Spleen (tissue), 11 donors: ENCODE measurements at regions not wholly inside any gene's neighbourhood (a gene's known extent, or its start where the extent isn't known, plus 50 kb on each side); places are given as distances from the start of the nearest gene placed in this dataset.
A peak's percentile ranks its signal among the peaks of the same experiment; 100 is the strongest.

ENCODE experiments used
- DNase-seq: peaks from one replicate; pipeline ENCODE4 v3.0.0-alpha.2; 2020
- H3K27ac ChIP-seq, 8 donors: fragments of 200-600 bp; sonication (generic) in 7 of 8; 1 replicate in 4 of 8; 2 replicates in 4 of 8; pipeline versions ENCODE4 v1.5.0 to v1.8.0; 2016 to 2021; ENCODE audit warnings: inconsistent platforms in 4 of 8, mild to moderate bottlenecking in 4 of 8, moderate library complexity in 1 of 8
- H3K27me3 ChIP-seq, 7 donors: fragments of 200-600 bp; sonication (generic) in 6 of 7; replicated peaks in 1 of 7; 1 replicate in 4 of 7; 2 replicates in 3 of 7; pipeline versions ENCODE4 v1.5.0 to v1.8.0; 2016 to 2021; ENCODE audit warnings: inconsistent platforms in 3 of 7, mild to moderate bottlenecking in 1 of 7
- H3K36me3 ChIP-seq, 6 donors: fragments of 200-600 bp; sonication (generic) in 5 of 6; 1 replicate in 4 of 6; 2 replicates in 2 of 6; pipeline versions ENCODE4 v1.5.0 to v1.8.0; 2016 to 2021; ENCODE audit warnings: inconsistent platforms in 2 of 6
- H3K4me1 ChIP-seq, 6 donors: fragments of 200-600 bp; sonication (generic) in 5 of 6; 1 replicate in 3 of 6; 2 replicates in 3 of 6; pipeline versions ENCODE4 v1.5.0 to v1.8.0; 2016 to 2021; ENCODE audit warnings: inconsistent platforms in 3 of 6
- H3K4me3 ChIP-seq, 8 donors: fragments of 200-600 bp; sonication (generic) in 7 of 8; 1 replicate in 4 of 8; 2 replicates in 4 of 8; pipeline versions ENCODE4 v1.5.0 to v1.8.0; 2016 to 2021; ENCODE audit warnings: inconsistent platforms in 4 of 8, mild to moderate bottlenecking in 4 of 8, moderate library complexity in 2 of 8
- H3K9me3 ChIP-seq, 8 donors: fragments of 200-600 bp; sonication (generic) in 7 of 8; 1 replicate in 4 of 8; 2 replicates in 4 of 8; pipeline versions ENCODE4 v1.5.0 to v1.8.0; 2016 to 2021; ENCODE audit warnings: inconsistent platforms in 4 of 8
- CTCF ChIP-seq, 11 experiments: fragments of 200-600 bp in 7 of 11; fragments of 450-650 bp in 4 of 11; sonication (generic) in 4 of 11; IDR thresholded peaks in 8 of 11; conservative IDR thresholded peaks in 3 of 11; 1 replicate in 7 of 11; 2 replicates in 4 of 11; pipeline versions ENCODE4 v1.4.0 to v1.8.0; 2016 to 2021; ENCODE audit warnings: antibody characterized with exemption in 11 of 11, inconsistent platforms in 4 of 11, mild to moderate bottlenecking in 1 of 11
- POLR2A ChIP-seq, 3 donors: fragments of 450-650 bp; IDR thresholded peaks; one replicate each; pipeline ENCODE4 v1.5.1; 2017; ENCODE audit warnings: antibody characterized with exemption in 3 of 3, mild to moderate bottlenecking in 1 of 3
- POLR2AphosphoS5 ChIP-seq, 3 donors: sonication (generic); formaldehyde crosslinking; IDR thresholded peaks; one replicate each; pipeline ENCODE4 v1.5.1; 2017; ENCODE audit warnings: antibody characterized with exemption in 3 of 3
- WGBS, 5 donors: extraction: QIAGEN DNeasy Blood & Tissue Kit in 3 of 5; methylation state at CpG; one replicate each; pipeline versions ENCODE4 v1.1.5 to v1.1.7; 2013 to 2018; 5-methylcytosine and 5-hydroxymethylcytosine counted together
- intact Hi-C: fragments of 100-400 bp; cut with DNase I; formaldehyde crosslinking; loops from one replicate; pipeline ENCODE4 v1.15.0; 2023; ENCODE audit warnings: low total_unique reads
- donor health status: healthy with polysubstance abuse.
- donor health status: DM: no; HTN: no; CAD: no; lungs with moderate emphysema.
- donor health status: DM: no; HTN: no; CAD: no.
- donor health status: Bipolar disorder and iron deficiency.
- donor health status: healthy.
- donor health status: DM: no; HTN: no; CAD: no.
- donor health status: DM: yes; HTN: yes; CAD: no.

- H3K9me3 ChIP-seq, result no peaks in the 10 kb centered on the region
- 10 to 29% (median 20%) methylated on average over 1 of the region's 1 CpG for WGBS, 5 donors
- no peak for DNase-seq
These were observed 84.1 kb upstream of the NEGR1 start for GRCh38 chr1:72366466-72366865.

GRCh38 chr1:72365693-72366092 lies 83.4 kb upstream of the NEGR1 start:
- 80 to 86% (median 83%) methylated on average over 3 of the region's 3 CpGs for WGBS, 5 donors
- H3K36me3 ChIP-seq, result no peaks in the 10 kb centered on the region
- TF ChIP-seq POLR2A (IDR thresholded peaks at IDR 0.05) (no peak), CTCF (IDR thresholded peaks at IDR 0.05 in 8 of 11, conservative IDR thresholded peaks at IDR 0.05 in 3 of 11) (no peak), POLR2AphosphoS5 (IDR thresholded peaks at IDR 0.05) (no peak)
- intact Hi-C loops, result no loop called here
- no peaks in the 10 kb centered on the region for H3K9me3 ChIP-seq
- no peak overlapping the region for H3K4me3 ChIP-seq
- H3K27ac ChIP-seq, result no peak overlapping the region
- no peaks in the 10 kb centered on the region for H3K27me3 ChIP-seq
- DNase-seq, result no peak
- H3K4me1 ChIP-seq, result no peaks in the 10 kb centered on the region

More at GRCh38 chr1:72366466-72366865, 84.1 kb upstream of the NEGR1 start:
- Histone ChIP-seq H3K36me3 (no peaks in the 10 kb centered on the region), H3K27ac (peak overlapping the region in 1 of 8 donors; percentile 24), H3K4me1 (no peaks in the 10 kb centered on the region), H3K27me3 (no peaks in the 10 kb centered on the region), H3K4me3 (no peak overlapping the region)
- no peak for TF ChIP-seq CTCF (IDR thresholded peaks at IDR 0.05 in 8 of 11, conservative IDR thresholded peaks at IDR 0.05 in 3 of 11)
- no peak for TF ChIP-seq POLR2A (IDR thresholded peaks at IDR 0.05)
- TF ChIP-seq POLR2AphosphoS5 (IDR thresholded peaks at IDR 0.05), result no peak
- intact Hi-C loops, result no loop called here

- intact Hi-C loops, result no loop called here
- no peaks in the 10 kb centered on the region for H3K27me3 ChIP-seq
- no peaks in the 10 kb centered on the region for H3K36me3 ChIP-seq
- TF ChIP-seq POLR2A (IDR thresholded peaks at IDR 0.05) (no peak), POLR2AphosphoS5 (IDR thresholded peaks at IDR 0.05) (no peak), CTCF (IDR thresholded peaks at IDR 0.05 in 8 of 11, conservative IDR thresholded peaks at IDR 0.05 in 3 of 11) (no peak)
- WGBS, 5 donors, result 67 to 87% (median 76%) methylated on average over 1 of the region's 1 CpG
- no peaks in the 10 kb centered on the region for H3K4me1 ChIP-seq
- no peak overlapping the region for H3K27ac ChIP-seq
- DNase-seq, result no peak
- no peaks in the 10 kb centered on the region for H3K9me3 ChIP-seq
- H3K4me3 ChIP-seq, result no peak overlapping the region
These were observed 80.2 kb upstream of the NEGR1 start for GRCh38 chr1:72362538-72362937.

GRCh38 chr1:72357411-72357810 lies 75.1 kb upstream of the NEGR1 start:
- 70 to 88% (median 81%) methylated on average over 1 of the region's 1 CpG for WGBS, 5 donors
- intact Hi-C loops, result no loop called here
- no peak overlapping the region for H3K27ac ChIP-seq
- no peaks in the 10 kb centered on the region for H3K27me3 ChIP-seq
- no peaks in the 10 kb centered on the region for H3K9me3 ChIP-seq
- H3K4me3 ChIP-seq, result no peak overlapping the region
- no peaks in the 10 kb centered on the region for H3K36me3 ChIP-seq
- H3K4me1 ChIP-seq, result no peaks in the 10 kb centered on the region
- TF ChIP-seq POLR2A (IDR thresholded peaks at IDR 0.05), result no peak
- no peak for TF ChIP-seq POLR2AphosphoS5 (IDR thresholded peaks at IDR 0.05)
- TF ChIP-seq CTCF (IDR thresholded peaks at IDR 0.05 in 8 of 11, conservative IDR thresholded peaks at IDR 0.05 in 3 of 11), result no peak
- DNase-seq, result no peak
